ENCODE measurements at regions not wholly inside any gene's neighbourhood (a gene's known extent, or its start where the extent isn't known, plus 50 kb on each side); places are given as distances from the start of the nearest gene placed in this dataset.

GRCh38 chr16:87058728-87059250 lies 258.4 kb downstream of the C16orf95 start:
- DNase-seq: no peak

- DNase-seq: no peak
Measured at GRCh38 chr16:87060034-87060986, 256.9 kb downstream of the C16orf95 start.

- DNase-seq: no peak
Measured at GRCh38 chr16:87061243-87061920, 255.8 kb downstream of the C16orf95 start.

GRCh38 chr16:87062569-87063442 lies 254.4 kb downstream of the C16orf95 start:
- peak; percentile 56 for DNase-seq

- DNase-seq: no peak
Measured at GRCh38 chr16:87063543-87063942, 253.6 kb downstream of the C16orf95 start.

- no peak for DNase-seq
Measured at GRCh38 chr16:87064731-87065445, 252.3 kb downstream of the C16orf95 start.

- DNase-seq: no peak
Measured at GRCh38 chr16:87065446-87066132, 251.6 kb downstream of the C16orf95 start.

GRCh38 chr16:87066133-87067002 lies 250.8 kb downstream of the C16orf95 start:
- no peak for DNase-seq

GRCh38 chr16:87067003-87067556 lies 250.1 kb downstream of the C16orf95 start:
- DNase-seq: no peak

GRCh38 chr16:87067836-87068761 lies 249.1 kb downstream of the C16orf95 start:
- DNase-seq: no peak

GRCh38 chr16:87068762-87069150 lies 248.4 kb downstream of the C16orf95 start:
- no peak for DNase-seq

- no peak for DNase-seq
Measured at GRCh38 chr16:87070657-87071056, 246.5 kb downstream of the C16orf95 start.

GRCh38 chr16:87072101-87072500 lies 245.1 kb downstream of the C16orf95 start:
- no peak for DNase-seq

GRCh38 chr16:87074641-87075318 lies 242.4 kb downstream of the C16orf95 start:
- DNase-seq: no peak

GRCh38 chr16:87075319-87075860 lies 241.8 kb downstream of the C16orf95 start:
- no peak for DNase-seq

- DNase-seq: no peak
Measured at GRCh38 chr16:87076331-87076949, 240.8 kb downstream of the C16orf95 start.

- DNase-seq: peak; percentile 30
Measured at GRCh38 chr16:87076950-87077749, 240.0 kb downstream of the C16orf95 start.
